Activated T-cell treated with anti-CD3 and anti-CD28 coated beads, Interleukin-2, amount 50 U/mL, for 72 hours (primary cell): ENCODE measurements at regions not wholly inside any gene's neighbourhood (a gene's known extent, or its start where the extent isn't known, plus 50 kb on each side); places are given as distances from the start of the nearest gene placed in this dataset.
A peak's percentile ranks its signal among the peaks of the same experiment; 100 is the strongest.

Source experiments
- ATAC-seq, 2 donors: fragments of 150-1000 bp; cut with Tn5 transposase; replicated peaks in 1 of 2; 2 replicates each; pipeline ENCODE4 v1.10.0; 2021; ENCODE audit warnings: moderate library complexity in 2 of 2, mild to moderate bottlenecking in 1 of 2
- DNase-seq, 2 donors: peaks; one replicate each; pipeline ENCODE4 v3.0.0; 2021 to 2022; ENCODE audit warnings: mixed read lengths in 1 of 2
- H3K27ac Mint-ChIP-seq: one replicate; pipeline ENCODE4 v1.8.0; 2022; ENCODE audit warnings: mild to moderate bottlenecking, moderate library complexity, mixed read lengths
- H3K27me3 Mint-ChIP-seq: one replicate; pipeline ENCODE4 v1.8.0; 2022; ENCODE audit warnings: low read depth, mixed read lengths
- H3K36me3 Mint-ChIP-seq, 2 donors: one replicate each; pipeline ENCODE4 v1.8.0; 2022; ENCODE audit warnings: mixed read lengths in 2 of 2, mild to moderate bottlenecking in 1 of 2; ENCODE audit not compliant: insufficient read depth in 2 of 2
- H3K4me1 Mint-ChIP-seq: one replicate; pipeline ENCODE4 v1.8.0; 2022; ENCODE audit warnings: low read depth, mixed read lengths
- H3K4me3 Mint-ChIP-seq, 2 donors: one replicate each; pipeline ENCODE4 v1.8.0; 2022; ENCODE audit warnings: mild to moderate bottlenecking in 2 of 2, mixed read lengths in 2 of 2, moderate library complexity in 2 of 2
- H3K9me3 Mint-ChIP-seq, 2 donors: one replicate each; pipeline ENCODE4 v1.8.0; 2022; ENCODE audit warnings: mixed read lengths in 2 of 2

- peaks cover 14% of the 10 kb centered on the region for H3K27me3 Mint-ChIP-seq
- peaks cover 0 to 2% of the 10 kb centered on the region in 2 donors for H3K36me3 Mint-ChIP-seq
- DNase-seq: no peak
- H3K9me3 Mint-ChIP-seq: peaks cover 2 to 6% of the 10 kb centered on the region in 2 donors
- H3K4me1 Mint-ChIP-seq: no peaks in the 10 kb centered on the region
- ATAC-seq: no peak
- H3K4me3 Mint-ChIP-seq: no peak overlapping the region
- no peak overlapping the region for H3K27ac Mint-ChIP-seq
Observed at GRCh38 chr6:56349194-56349593, 101.8 kb upstream of the COL21A1 start.

GRCh38 chr6:56348578-56348977, 101.2 kb upstream of the COL21A1 start:
- Mint-ChIP-seq H3K27ac (no peak overlapping the region), H3K27me3 (peaks cover 14% of the 10 kb centered on the region), H3K36me3 (peaks cover 0 to 1% of the 10 kb centered on the region in 2 donors), H3K4me3 (no peak overlapping the region), H3K4me1 (no peaks in the 10 kb centered on the region), H3K9me3 (peaks cover 1 to 5% of the 10 kb centered on the region in 2 donors)
- DNase-seq: no peak
- ATAC-seq: no peak

DNA sequence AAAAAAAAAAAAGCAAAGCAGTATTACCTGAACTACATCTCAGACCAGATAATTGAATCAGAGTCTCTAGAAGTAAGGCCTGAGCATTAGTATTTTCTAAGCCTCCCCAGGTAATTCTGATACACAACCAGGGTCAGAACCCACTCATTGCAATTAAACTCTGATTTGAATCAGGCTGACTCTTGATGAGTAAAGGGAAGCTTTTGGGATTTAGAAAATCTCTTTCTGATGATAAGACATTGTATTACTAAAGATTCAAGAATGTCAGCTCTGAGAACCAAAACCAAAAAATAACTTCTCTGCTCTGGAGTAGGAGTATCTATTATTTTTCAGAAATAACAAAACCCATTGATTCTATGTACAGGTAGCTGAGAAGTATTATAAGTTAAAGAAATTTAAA, 100.1 kb upstream of the COL21A1 start:
- no peak for DNase-seq
- no peak for ATAC-seq
- Mint-ChIP-seq H3K9me3 (no peaks in the 10 kb centered on the region), H3K4me1 (no peaks in the 10 kb centered on the region), H3K36me3 (no peaks in the 10 kb centered on the region), H3K27ac (no peak overlapping the region), H3K4me3 (no peak overlapping the region), H3K27me3 (peaks cover 14% of the 10 kb centered on the region)

GRCh38 chr6:56346958-56347357, 99.6 kb upstream of the COL21A1 start:
- no peaks in the 10 kb centered on the region for H3K36me3 Mint-ChIP-seq
- no peak overlapping the region for H3K4me3 Mint-ChIP-seq
- no peaks in the 10 kb centered on the region for H3K9me3 Mint-ChIP-seq
- DNase-seq (no peak), ATAC-seq (no peak)
- H3K27ac Mint-ChIP-seq: no peak overlapping the region
- no peaks in the 10 kb centered on the region for H3K4me1 Mint-ChIP-seq
- H3K27me3 Mint-ChIP-seq: peaks cover 14% of the 10 kb centered on the region

- Mint-ChIP-seq H3K27me3 (peaks cover 21% of the 10 kb centered on the region), H3K27ac (no peak overlapping the region), H3K4me1 (no peaks in the 10 kb centered on the region), H3K4me3 (no peak overlapping the region), H3K9me3 (no peaks in the 10 kb centered on the region), H3K36me3 (no peaks in the 10 kb centered on the region)
- ATAC-seq (no peak), DNase-seq (no peak)
Observed at GRCh38 chr6:56345376-56345995, 98.1 kb upstream of the COL21A1 start.

DNA sequence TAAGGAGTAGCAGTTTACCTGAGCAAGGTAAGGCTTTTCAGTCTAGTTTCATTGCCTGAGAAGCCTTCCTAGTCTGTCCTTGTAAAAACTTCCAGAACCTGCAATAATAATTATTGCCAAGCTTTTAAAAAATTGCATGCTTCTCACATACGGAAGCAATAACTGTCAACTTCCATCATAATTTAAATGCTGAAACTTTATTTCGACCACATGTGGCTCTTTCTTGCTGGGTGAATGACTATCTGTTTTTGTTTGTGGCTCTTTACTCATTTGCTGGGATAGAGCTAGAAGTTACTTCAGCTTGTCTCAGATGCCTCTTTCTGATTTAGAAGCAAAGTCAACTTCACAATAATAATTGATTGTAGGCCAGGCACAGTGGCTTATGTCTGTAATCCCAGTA, 95.9 kb upstream of the COL21A1 start:
- no peaks in the 10 kb centered on the region for H3K4me1 Mint-ChIP-seq
- H3K4me3 Mint-ChIP-seq: no peak overlapping the region
- H3K27ac Mint-ChIP-seq: no peak overlapping the region
- peaks cover 16% of the 10 kb centered on the region for H3K27me3 Mint-ChIP-seq
- no peaks in the 10 kb centered on the region for H3K36me3 Mint-ChIP-seq
- no peaks in the 10 kb centered on the region for H3K9me3 Mint-ChIP-seq
- ATAC-seq (no peak), DNase-seq (no peak)

DNA sequence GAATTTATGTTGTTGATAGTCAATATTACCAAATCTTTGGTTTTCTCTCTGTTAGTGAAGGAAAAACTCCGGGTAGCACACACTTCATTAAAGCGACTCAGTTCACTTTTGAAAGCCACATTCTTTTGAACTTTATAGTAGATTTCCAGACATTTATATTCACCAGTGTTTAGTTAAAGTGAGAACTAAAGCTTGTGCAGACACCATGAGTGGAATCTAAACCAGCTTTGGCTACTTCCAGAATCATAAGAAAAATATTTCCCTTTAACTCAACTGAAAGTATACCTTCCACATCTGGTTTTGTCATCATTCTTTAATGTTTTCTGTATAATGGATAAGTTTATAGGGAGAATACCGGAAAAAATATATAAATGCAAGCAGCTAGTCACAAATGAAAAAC, 92.1 kb upstream of the COL21A1 start:
- H3K4me1 Mint-ChIP-seq: no peaks in the 10 kb centered on the region
- no peak for ATAC-seq
- H3K9me3 Mint-ChIP-seq: no peaks in the 10 kb centered on the region
- H3K4me3 Mint-ChIP-seq: no peak overlapping the region
- peaks cover 12% of the 10 kb centered on the region for H3K27me3 Mint-ChIP-seq
- no peaks in the 10 kb centered on the region for H3K36me3 Mint-ChIP-seq
- DNase-seq: no peak
- H3K27ac Mint-ChIP-seq: no peak overlapping the region

- Mint-ChIP-seq H3K9me3 (peaks cover 0 to 2% of the 10 kb centered on the region in 2 donors), H3K4me3 (no peak overlapping the region), H3K27ac (no peak overlapping the region), H3K4me1 (no peaks in the 10 kb centered on the region), H3K27me3 (peaks cover 6% of the 10 kb centered on the region), H3K36me3 (no peaks in the 10 kb centered on the region)
- DNase-seq: no peak
- ATAC-seq: no peak
Observed at GRCh38 chr6:56335726-56336125, 88.3 kb upstream of the COL21A1 start.

- Mint-ChIP-seq H3K27ac (no peak overlapping the region), H3K4me3 (no peak overlapping the region)
- ATAC-seq: no peak
Observed at GRCh38 chr6:56334937-56335336, 87.6 kb upstream of the COL21A1 start.

DNA sequence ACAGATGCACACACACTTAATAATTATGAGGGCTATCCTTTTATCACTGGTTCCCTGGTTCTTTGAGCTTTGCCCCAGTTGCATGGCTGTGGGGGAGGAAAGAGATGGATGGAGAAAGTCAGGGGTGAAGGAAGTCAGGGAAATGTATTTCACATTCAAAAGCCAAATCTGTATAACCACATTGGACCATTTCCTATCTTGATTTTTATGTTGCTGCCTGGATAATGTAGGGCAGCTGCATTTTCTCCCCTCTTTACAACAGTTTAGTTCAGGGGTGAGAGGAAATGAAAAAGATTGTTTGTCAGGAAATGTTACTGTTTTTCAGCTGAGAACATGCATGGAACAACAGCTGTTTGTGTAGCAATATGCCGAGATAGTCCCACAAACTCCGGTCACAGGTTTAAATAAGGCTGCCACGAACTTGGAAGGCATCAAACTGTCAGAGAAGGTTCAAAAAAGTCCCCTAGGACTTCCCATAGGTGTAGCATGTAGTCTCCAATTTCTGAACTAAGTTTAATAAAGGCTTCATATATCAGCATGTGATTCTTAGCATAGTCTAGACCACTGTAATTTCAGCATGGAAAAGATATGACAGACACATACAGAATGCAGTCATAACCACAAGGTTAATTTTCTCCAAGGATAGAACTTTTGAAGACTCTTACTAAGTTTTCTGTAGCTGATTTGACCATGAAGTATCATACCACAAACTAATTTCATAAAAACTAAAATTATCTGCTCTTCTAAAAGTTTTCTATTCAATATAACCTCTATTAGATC, 82.1 kb upstream of the COL21A1 start:
- H3K27ac Mint-ChIP-seq: no peak overlapping the region
- ATAC-seq: no peak
- H3K27me3 Mint-ChIP-seq: no peaks in the 10 kb centered on the region
- no peak overlapping the region for H3K4me3 Mint-ChIP-seq
- H3K4me1 Mint-ChIP-seq: no peaks in the 10 kb centered on the region
- peaks cover 0 to 2% of the 10 kb centered on the region in 2 donors for H3K9me3 Mint-ChIP-seq
- H3K36me3 Mint-ChIP-seq: no peaks in the 10 kb centered on the region
- DNase-seq: no peak

More at GRCh38 chr6:56334937-56335336, 87.6 kb upstream of the COL21A1 start:
- H3K27me3 Mint-ChIP-seq: peaks cover 6% of the 10 kb centered on the region
- no peaks in the 10 kb centered on the region for H3K36me3 Mint-ChIP-seq
- no peak for DNase-seq
- H3K4me1 Mint-ChIP-seq: no peaks in the 10 kb centered on the region
- peaks cover 0 to 2% of the 10 kb centered on the region in 2 donors for H3K9me3 Mint-ChIP-seq

DNA sequence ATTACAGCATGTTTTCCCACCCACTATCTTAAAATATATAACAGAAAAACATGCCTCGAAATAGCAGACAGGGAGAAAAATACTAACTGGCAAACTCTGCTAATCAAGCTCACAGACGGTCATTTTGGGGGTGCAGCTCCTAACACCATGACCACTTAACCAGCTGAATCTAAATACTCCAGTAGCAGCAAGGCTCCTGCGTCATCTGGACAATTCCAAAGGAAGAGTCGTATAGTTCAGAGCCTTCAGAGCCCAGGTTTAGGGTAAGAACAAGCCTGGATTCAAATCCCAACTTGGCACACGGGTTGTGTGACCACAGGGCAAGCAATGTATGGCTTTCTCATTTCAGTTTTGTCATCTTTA, 81.3 kb upstream of the COL21A1 start:
- H3K36me3 Mint-ChIP-seq: no peaks in the 10 kb centered on the region
- H3K4me1 Mint-ChIP-seq: no peaks in the 10 kb centered on the region
- peak overlapping the region; percentile 24 for H3K27ac Mint-ChIP-seq
- H3K9me3 Mint-ChIP-seq: peaks cover 0 to under 1% of the 10 kb centered on the region in 2 donors
- H3K27me3 Mint-ChIP-seq: no peaks in the 10 kb centered on the region
- ATAC-seq: no peak
- no peak for DNase-seq
- no peak overlapping the region for H3K4me3 Mint-ChIP-seq

DNA sequence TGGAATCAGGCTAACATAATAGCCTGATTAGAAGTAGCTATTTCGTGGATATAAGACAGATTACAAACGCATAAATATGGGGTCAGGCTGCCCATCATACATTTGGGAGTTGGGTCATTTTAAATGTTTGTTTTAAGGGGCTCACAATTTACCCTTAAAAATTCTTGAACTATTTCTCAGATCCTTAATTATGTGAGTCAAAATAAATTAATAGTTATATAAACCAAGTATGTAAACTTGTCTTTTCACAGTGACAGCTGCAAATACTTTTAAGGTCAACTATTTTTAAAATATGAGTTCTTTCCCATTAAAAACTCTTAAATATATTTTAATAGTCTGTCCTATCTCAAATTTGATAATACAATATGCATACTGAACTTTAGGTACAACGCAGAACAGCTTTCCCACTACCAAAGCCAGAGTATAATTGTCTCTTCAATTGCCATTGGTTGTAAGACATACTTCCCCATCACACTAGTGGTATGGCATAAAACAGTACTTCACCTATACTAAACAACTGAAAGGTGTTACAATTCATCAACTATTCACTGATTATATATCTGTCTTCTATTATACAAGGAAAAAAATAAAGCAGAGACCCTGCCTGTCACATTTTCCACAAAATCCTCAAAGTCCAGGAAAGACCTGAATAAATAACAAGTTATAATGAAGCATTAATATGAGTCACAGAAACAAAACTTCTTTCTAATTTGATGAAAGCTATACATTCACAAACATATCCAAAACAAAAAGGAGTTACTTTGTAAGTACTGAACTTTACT, 80.8 kb upstream of the COL21A1 start:
- H3K36me3 Mint-ChIP-seq: no peaks in the 10 kb centered on the region
- DNase-seq (no peak), ATAC-seq (no peak)
- peak overlapping the region; percentile 24 for H3K27ac Mint-ChIP-seq
- H3K9me3 Mint-ChIP-seq: no peaks in the 10 kb centered on the region
- no peak overlapping the region for H3K4me3 Mint-ChIP-seq
- H3K27me3 Mint-ChIP-seq: no peaks in the 10 kb centered on the region
- no peaks in the 10 kb centered on the region for H3K4me1 Mint-ChIP-seq

DNA sequence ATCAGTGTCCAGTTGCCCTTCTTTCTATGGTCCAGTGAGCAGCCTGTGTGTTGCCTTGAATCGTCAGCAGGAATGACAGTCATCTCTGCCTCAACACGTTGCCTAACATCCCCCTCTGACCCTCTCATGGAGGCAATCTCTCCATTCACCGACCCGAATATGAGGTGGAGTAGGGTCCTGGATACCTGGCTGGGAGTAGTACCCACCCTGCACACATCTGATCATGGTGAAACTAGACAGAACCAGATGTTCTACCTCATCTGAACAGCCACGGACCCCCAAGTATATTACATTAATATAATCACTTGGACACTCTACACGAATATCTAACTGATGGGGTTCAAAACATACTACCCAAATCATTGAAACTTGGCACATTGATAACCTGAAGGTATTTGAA, 77.0 kb upstream of the COL21A1 start:
- ATAC-seq (peak in 1 of 2 donors; percentile 60), DNase-seq (no peak)
- H3K27me3 Mint-ChIP-seq: no peaks in the 10 kb centered on the region
- no peaks in the 10 kb centered on the region for H3K9me3 Mint-ChIP-seq
- H3K36me3 Mint-ChIP-seq: no peaks in the 10 kb centered on the region
- no peak overlapping the region for H3K27ac Mint-ChIP-seq
- H3K4me3 Mint-ChIP-seq: no peak overlapping the region
- no peaks in the 10 kb centered on the region for H3K4me1 Mint-ChIP-seq
